ENCODE measurements at regions not wholly inside any gene's neighbourhood (a gene's known extent, or its start where the extent isn't known, plus 50 kb on each side); places are given as distances from the start of the nearest gene placed in this dataset.
"Not testable (repeated sequence)": the region's sequence is repeated elsewhere in the genome, so short reads cannot be mapped to it uniquely, and the experiment has no call there.

GRCh38 chr1:73273886-73274285 is 924.1 kb downstream of the LRRIQ3 start:
- no peak for TF ChIP-seq CTCF (IDR thresholded peaks at IDR 0.05; ENCODE audit: low read depth, low read length)
- no peaks in the 10 kb centered on the region for H3K27me3 ChIP-seq
- no peaks in the 10 kb centered on the region for H3K4me1 ChIP-seq
- H3K36me3 ChIP-seq, result no peaks in the 10 kb centered on the region
- H3K4me3 ChIP-seq (ENCODE audit: low read depth, low read length), result no peak overlapping the region
- no peaks in the 10 kb centered on the region for H3K9me3 ChIP-seq
- no peak for DNase-seq

GRCh38 chr1:73245196-73245595 is 952.8 kb downstream of the LRRIQ3 start:
- DNase-seq; H3K27me3 ChIP-seq; H3K4me3 ChIP-seq (ENCODE audit: low read depth, low read length); H3K4me1 ChIP-seq; H3K36me3 ChIP-seq; H3K9me3 ChIP-seq: not testable (repeated sequence)

- no peaks in the 10 kb centered on the region for H3K27me3 ChIP-seq
- TF ChIP-seq CTCF (IDR thresholded peaks at IDR 0.05; ENCODE audit: low read depth, low read length), result no peak
- no peaks in the 10 kb centered on the region for H3K9me3 ChIP-seq
- no peak overlapping the region for H3K4me3 ChIP-seq (ENCODE audit: low read depth, low read length)
- no peak for DNase-seq
- no peaks in the 10 kb centered on the region for H3K36me3 ChIP-seq
- H3K4me1 ChIP-seq, result no peaks in the 10 kb centered on the region
These were observed 936.7 kb upstream of the NEGR1 start for GRCh38 chr1:73218995-73219546.

GRCh38 chr1:73205294-73205973 is 923.1 kb upstream of the NEGR1 start:
- Histone ChIP-seq H3K4me1 (no peaks in the 10 kb centered on the region), H3K27me3 (no peaks in the 10 kb centered on the region), H3K4me3 (ENCODE audit: low read depth, low read length) (no peak overlapping the region), H3K36me3 (no peaks in the 10 kb centered on the region), H3K9me3 (no peaks in the 10 kb centered on the region)
- no peak for DNase-seq
- TF ChIP-seq CTCF (IDR thresholded peaks at IDR 0.05; ENCODE audit: low read depth, low read length), result no peak; the same call in 1 of the 2 replicates

- Histone ChIP-seq H3K27me3 (no peaks in the 10 kb centered on the region), H3K36me3 (no peaks in the 10 kb centered on the region), H3K9me3 (no peaks in the 10 kb centered on the region), H3K4me1 (no peaks in the 10 kb centered on the region), H3K4me3 (ENCODE audit: low read depth, low read length) (no peak overlapping the region)
- no peak for TF ChIP-seq CTCF (IDR thresholded peaks at IDR 0.05; ENCODE audit: low read depth, low read length)
- no peak for DNase-seq
These were observed 915.6 kb upstream of the NEGR1 start for GRCh38 chr1:73197972-73198371.

GRCh38 chr1:73194965-73195364 is 912.6 kb upstream of the NEGR1 start:
- no peaks in the 10 kb centered on the region for H3K9me3 ChIP-seq
- no peak for TF ChIP-seq CTCF (IDR thresholded peaks at IDR 0.05; ENCODE audit: low read depth, low read length)
- H3K27me3 ChIP-seq, result no peaks in the 10 kb centered on the region
- DNase-seq, result no peak
- no peak overlapping the region for H3K4me3 ChIP-seq (ENCODE audit: low read depth, low read length)
- no peaks in the 10 kb centered on the region for H3K36me3 ChIP-seq
- H3K4me1 ChIP-seq, result no peaks in the 10 kb centered on the region

- H3K27me3 ChIP-seq, H3K4me1 ChIP-seq, DNase-seq: not testable (repeated sequence)
These were observed 901.2 kb upstream of the NEGR1 start for GRCh38 chr1:73183581-73183980.

More at GRCh38 chr1:73183581-73183980, 901.2 kb upstream of the NEGR1 start:
- H3K9me3 ChIP-seq; H3K36me3 ChIP-seq; H3K4me3 ChIP-seq (ENCODE audit: low read depth, low read length): not testable (repeated sequence)
